ENCODE measurements at regions not wholly inside any gene's neighbourhood (a gene's known extent, or its start where the extent isn't known, plus 50 kb on each side); places are given as distances from the start of the nearest gene placed in this dataset.

DNA sequence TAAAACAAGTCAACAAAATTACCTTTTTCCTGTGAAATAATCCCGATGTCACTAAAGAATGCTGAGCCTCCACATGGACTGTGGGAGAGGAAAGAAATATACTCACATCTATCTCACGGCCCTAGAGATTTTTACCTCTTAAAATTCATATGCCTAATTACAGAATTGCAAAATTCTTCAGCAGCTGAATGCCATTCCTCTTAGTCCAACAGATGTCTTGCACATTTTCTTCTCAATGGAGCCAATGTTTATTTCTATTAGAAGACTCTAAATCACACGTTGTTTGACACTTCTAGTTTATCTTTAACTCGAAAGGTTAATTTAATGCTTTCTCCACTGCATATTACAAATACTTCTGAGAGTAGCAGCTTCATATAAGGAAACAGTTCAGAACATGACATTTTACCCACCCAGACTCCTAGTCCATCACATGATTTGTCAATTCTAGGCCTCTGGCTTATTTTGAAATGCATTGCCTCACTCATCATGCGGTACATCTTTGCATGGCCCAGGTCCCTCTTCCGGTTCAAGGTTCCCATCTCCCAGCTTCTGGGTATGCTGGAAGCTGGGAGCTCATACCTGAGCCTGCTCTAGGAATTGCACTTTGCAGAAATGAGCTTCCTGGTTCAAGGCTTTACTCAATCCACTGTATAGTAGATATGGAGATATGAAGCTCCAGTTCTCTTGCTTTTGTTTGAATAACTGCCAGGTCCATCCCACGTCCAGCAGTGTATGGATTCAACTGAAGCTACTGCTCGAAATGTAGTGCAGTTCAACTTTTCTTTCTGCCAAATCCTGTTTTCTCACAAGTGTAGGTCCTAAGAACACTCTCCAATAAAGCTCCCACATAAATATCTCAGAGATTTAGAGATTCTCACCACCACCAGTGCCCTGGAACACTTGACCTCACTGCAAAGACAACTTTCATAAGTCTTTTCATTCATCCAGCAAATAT lies 306.2 kb downstream of the GPR37 start:
- Mint-ChIP-seq H3K27ac (no peak overlapping the region), H3K9me3 (no peaks in the 10 kb centered on the region), H3K27me3 (ENCODE audit: low read depth) (no peaks in the 10 kb centered on the region), H3K4me3 (no peak overlapping the region), H3K36me3 (no peaks in the 10 kb centered on the region), H3K4me1 (no peaks in the 10 kb centered on the region)
- no peak for TF ChIP-seq EMX1 (CRISPR knock-in tag; IDR thresholded peaks at IDR 0.05)
- TF ChIP-seq, protein P1, sequence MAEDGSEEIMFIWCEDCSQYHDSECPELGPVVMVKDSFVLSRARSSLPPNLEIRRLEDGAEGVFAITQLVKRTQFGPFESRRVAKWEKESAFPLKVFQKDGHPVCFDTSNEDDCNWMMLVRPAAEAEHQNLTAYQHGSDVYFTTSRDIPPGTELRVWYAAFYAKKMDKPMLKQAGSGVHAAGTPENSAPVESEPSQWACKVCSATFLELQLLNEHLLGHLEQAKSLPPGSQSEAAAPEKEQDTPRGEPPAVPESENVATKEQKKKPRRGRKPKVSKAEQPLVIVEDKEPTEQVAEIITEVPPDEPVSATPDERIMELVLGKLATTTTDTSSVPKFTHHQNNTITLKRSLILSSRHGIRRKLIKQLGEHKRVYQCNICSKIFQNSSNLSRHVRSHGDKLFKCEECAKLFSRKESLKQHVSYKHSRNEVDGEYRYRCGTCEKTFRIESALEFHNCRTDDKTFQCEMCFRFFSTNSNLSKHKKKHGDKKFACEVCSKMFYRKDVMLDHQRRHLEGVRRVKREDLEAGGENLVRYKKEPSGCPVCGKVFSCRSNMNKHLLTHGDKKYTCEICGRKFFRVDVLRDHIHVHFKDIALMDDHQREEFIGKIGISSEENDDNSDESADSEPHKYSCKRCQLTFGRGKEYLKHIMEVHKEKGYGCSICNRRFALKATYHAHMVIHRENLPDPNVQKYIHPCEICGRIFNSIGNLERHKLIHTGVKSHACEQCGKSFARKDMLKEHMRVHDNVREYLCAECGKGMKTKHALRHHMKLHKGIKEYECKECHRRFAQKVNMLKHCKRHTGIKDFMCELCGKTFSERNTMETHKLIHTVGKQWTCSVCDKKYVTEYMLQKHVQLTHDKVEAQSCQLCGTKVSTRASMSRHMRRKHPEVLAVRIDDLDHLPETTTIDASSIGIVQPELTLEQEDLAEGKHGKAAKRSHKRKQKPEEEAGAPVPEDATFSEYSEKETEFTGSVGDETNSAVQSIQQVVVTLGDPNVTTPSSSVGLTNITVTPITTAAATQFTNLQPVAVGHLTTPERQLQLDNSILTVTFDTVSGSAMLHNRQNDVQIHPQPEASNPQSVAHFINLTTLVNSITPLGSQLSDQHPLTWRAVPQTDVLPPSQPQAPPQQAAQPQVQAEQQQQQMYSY (CRISPR knock-in tag; IDR thresholded peaks at IDR 0.05), result no peak
- no peak for TF ChIP-seq HMGA2 (CRISPR knock-in tag; IDR thresholded peaks at IDR 0.05)
- TF ChIP-seq, protein P2, sequence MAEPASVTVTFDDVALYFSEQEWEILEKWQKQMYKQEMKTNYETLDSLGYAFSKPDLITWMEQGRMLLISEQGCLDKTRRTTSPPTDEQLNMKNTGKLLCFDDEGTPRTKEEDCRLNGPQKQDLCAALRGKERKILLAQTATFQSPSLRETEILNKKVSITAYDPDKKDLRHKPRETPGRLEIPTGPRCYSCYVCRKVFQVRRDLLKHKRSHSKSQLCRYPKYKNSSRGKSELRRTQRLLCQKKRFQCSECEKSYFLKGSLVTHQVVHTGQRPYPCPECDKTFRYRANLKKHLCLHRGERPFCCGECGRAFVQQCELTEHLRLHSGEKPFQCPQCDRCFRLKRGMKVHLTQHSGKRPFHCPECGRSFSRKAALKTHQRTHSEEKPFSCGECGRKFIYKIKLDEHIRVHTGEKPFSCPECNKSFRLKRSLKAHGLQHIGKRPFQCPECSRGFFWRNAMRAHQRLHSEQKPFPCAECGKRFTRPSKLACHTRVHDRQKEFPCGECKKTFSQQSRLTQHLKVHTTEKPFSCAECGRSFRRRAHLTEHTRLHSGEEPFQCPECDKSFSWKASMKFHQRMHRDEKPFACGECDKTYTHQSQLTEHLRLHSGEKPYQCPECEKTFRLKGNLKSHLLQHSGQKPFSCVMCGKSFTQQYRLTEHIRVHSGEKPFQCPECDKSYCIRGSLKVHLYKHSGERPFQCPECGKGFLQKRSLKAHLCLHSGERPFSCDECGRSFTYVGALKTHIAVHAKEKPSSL (CRISPR knock-in tag; conservative IDR thresholded peaks at IDR 0.05), result no peak
- no peak for TF ChIP-seq ZNF121 (CRISPR knock-in tag; IDR thresholded peaks at IDR 0.05)
- TF ChIP-seq NFYB (CRISPR knock-in tag; conservative IDR thresholded peaks at IDR 0.05; ENCODE audit: low read depth), result no peak
- no peak for TF ChIP-seq CREB1 (CRISPR knock-in tag; IDR thresholded peaks at IDR 0.05)
- TF ChIP-seq JAZF1 (CRISPR knock-in tag; IDR thresholded peaks at IDR 0.05), result no peak
- TF ChIP-seq ESRRA (CRISPR knock-in tag; IDR thresholded peaks at IDR 0.05; ENCODE audit: borderline replicate concordance), result no peak
- TF ChIP-seq SOX15 (CRISPR knock-in tag; IDR thresholded peaks at IDR 0.05), result no peak
- no peak for TF ChIP-seq ZBTB21 (CRISPR knock-in tag; IDR thresholded peaks at IDR 0.05; ENCODE audit: borderline replicate concordance)
- POLR2A ChIA-PET, result no interaction called here
- CTCF ChIA-PET, result no interaction called here
- ATAC-seq (no peak), DNase-seq (ENCODE audit: low spot score) (no peak)

DNA sequence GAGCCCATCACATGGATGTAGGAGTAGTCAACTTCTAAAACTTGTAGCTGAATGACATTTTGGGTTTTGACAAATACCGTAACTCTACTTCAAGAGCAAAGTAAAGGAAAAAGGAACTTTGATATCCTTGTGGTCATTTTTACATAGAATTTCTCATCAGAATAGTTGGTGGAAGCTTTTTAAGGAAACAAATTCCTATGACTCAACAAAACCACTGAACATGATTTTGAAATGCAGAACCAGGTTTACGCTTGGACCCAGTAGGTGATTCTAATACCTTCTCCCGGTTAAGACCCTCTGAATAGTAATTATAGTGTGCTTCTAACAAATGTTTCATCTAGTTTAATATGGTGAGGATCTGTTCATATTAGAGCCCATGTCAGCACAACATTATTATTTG lies 307.8 kb downstream of the GPR37 start:
- POLR2A ChIA-PET, result no interaction called here
- DNase-seq (ENCODE audit: low spot score) (no peak), ATAC-seq (no peak)
- Mint-ChIP-seq H3K27ac (no peak overlapping the region), H3K4me3 (no peak overlapping the region), H3K36me3 (no peaks in the 10 kb centered on the region), H3K9me3 (no peaks in the 10 kb centered on the region), H3K4me1 (no peaks in the 10 kb centered on the region), H3K27me3 (ENCODE audit: low read depth) (no peaks in the 10 kb centered on the region)
- TF ChIP-seq ZNF263 (CRISPR knock-in tag; IDR thresholded peaks at IDR 0.05; ENCODE audit: low read depth) (no peak), CREB1 (CRISPR knock-in tag; IDR thresholded peaks at IDR 0.05) (no peak), SMAD4 (CRISPR knock-in tag; IDR thresholded peaks at IDR 0.05) (no peak), ZNF232 (CRISPR knock-in tag; IDR thresholded peaks at IDR 0.05) (no peak), FOXP1 (CRISPR knock-in tag; IDR thresholded peaks at IDR 0.05; ENCODE audit: borderline replicate concordance) (no peak), ELF4 (CRISPR knock-in tag; IDR thresholded peaks at IDR 0.05; ENCODE audit: low read depth) (no peak), CBFB (CRISPR knock-in tag; IDR thresholded peaks at IDR 0.05; ENCODE audit: low read depth) (no peak), NFYB (CRISPR knock-in tag; conservative IDR thresholded peaks at IDR 0.05; ENCODE audit: low read depth) (no peak)
- TF ChIP-seq, protein P3, sequence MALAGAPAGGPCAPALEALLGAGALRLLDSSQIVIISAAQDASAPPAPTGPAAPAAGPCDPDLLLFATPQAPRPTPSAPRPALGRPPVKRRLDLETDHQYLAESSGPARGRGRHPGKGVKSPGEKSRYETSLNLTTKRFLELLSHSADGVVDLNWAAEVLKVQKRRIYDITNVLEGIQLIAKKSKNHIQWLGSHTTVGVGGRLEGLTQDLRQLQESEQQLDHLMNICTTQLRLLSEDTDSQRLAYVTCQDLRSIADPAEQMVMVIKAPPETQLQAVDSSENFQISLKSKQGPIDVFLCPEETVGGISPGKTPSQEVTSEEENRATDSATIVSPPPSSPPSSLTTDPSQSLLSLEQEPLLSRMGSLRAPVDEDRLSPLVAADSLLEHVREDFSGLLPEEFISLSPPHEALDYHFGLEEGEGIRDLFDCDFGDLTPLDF (CRISPR knock-in tag; IDR thresholded peaks at IDR 0.05), result no peak
- TF ChIP-seq, protein P4, sequence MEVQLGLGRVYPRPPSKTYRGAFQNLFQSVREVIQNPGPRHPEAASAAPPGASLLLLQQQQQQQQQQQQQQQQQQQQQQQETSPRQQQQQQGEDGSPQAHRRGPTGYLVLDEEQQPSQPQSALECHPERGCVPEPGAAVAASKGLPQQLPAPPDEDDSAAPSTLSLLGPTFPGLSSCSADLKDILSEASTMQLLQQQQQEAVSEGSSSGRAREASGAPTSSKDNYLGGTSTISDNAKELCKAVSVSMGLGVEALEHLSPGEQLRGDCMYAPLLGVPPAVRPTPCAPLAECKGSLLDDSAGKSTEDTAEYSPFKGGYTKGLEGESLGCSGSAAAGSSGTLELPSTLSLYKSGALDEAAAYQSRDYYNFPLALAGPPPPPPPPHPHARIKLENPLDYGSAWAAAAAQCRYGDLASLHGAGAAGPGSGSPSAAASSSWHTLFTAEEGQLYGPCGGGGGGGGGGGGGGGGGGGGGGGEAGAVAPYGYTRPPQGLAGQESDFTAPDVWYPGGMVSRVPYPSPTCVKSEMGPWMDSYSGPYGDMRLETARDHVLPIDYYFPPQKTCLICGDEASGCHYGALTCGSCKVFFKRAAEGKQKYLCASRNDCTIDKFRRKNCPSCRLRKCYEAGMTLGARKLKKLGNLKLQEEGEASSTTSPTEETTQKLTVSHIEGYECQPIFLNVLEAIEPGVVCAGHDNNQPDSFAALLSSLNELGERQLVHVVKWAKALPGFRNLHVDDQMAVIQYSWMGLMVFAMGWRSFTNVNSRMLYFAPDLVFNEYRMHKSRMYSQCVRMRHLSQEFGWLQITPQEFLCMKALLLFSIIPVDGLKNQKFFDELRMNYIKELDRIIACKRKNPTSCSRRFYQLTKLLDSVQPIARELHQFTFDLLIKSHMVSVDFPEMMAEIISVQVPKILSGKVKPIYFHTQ (CRISPR knock-in tag; IDR thresholded peaks at IDR 0.05), result no peak
- TF ChIP-seq, protein P5, sequence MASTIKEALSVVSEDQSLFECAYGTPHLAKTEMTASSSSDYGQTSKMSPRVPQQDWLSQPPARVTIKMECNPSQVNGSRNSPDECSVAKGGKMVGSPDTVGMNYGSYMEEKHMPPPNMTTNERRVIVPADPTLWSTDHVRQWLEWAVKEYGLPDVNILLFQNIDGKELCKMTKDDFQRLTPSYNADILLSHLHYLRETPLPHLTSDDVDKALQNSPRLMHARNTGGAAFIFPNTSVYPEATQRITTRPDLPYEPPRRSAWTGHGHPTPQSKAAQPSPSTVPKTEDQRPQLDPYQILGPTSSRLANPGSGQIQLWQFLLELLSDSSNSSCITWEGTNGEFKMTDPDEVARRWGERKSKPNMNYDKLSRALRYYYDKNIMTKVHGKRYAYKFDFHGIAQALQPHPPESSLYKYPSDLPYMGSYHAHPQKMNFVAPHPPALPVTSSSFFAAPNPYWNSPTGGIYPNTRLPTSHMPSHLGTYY (CRISPR knock-in tag; IDR thresholded peaks at IDR 0.05), result no peak
- TF ChIP-seq, protein P6, sequence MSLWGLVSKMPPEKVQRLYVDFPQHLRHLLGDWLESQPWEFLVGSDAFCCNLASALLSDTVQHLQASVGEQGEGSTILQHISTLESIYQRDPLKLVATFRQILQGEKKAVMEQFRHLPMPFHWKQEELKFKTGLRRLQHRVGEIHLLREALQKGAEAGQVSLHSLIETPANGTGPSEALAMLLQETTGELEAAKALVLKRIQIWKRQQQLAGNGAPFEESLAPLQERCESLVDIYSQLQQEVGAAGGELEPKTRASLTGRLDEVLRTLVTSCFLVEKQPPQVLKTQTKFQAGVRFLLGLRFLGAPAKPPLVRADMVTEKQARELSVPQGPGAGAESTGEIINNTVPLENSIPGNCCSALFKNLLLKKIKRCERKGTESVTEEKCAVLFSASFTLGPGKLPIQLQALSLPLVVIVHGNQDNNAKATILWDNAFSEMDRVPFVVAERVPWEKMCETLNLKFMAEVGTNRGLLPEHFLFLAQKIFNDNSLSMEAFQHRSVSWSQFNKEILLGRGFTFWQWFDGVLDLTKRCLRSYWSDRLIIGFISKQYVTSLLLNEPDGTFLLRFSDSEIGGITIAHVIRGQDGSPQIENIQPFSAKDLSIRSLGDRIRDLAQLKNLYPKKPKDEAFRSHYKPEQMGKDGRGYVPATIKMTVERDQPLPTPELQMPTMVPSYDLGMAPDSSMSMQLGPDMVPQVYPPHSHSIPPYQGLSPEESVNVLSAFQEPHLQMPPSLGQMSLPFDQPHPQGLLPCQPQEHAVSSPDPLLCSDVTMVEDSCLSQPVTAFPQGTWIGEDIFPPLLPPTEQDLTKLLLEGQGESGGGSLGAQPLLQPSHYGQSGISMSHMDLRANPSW (CRISPR knock-in tag; conservative IDR thresholded peaks at IDR 0.05; ENCODE audit: low read depth), result no peak
- CTCF ChIA-PET, result no interaction called here

Data from WTC11 (cell line).